ENCODE measurements at regions not wholly inside any gene's neighbourhood (a gene's known extent, or its start where the extent isn't known, plus 50 kb on each side); places are given as distances from the start of the nearest gene placed in this dataset.

GRCh38 chr2:217008794-217009193 lies 148.9 kb upstream of the TNP1 start:
- no peak for TF ChIP-seq CTCF (optimal IDR thresholded peaks at IDR 0.05 in 1 of 3, IDR thresholded peaks at IDR 0.05 in 1 of 3, conservative IDR thresholded peaks at IDR 0.05 in 1 of 3; ENCODE audit: extremely low read depth in 1 of 3, insufficient read depth in 2 of 3, low read length in 3 of 3)
- no peak for TF ChIP-seq EZH2 (IDR thresholded peaks at IDR 0.05; ENCODE audit: low read length)

Data from keratinocyte (primary cell).